ENCODE measurements at regions not wholly inside any gene's neighbourhood (a gene's known extent, or its start where the extent isn't known, plus 50 kb on each side); places are given as distances from the start of the nearest gene placed in this dataset.

DNA sequence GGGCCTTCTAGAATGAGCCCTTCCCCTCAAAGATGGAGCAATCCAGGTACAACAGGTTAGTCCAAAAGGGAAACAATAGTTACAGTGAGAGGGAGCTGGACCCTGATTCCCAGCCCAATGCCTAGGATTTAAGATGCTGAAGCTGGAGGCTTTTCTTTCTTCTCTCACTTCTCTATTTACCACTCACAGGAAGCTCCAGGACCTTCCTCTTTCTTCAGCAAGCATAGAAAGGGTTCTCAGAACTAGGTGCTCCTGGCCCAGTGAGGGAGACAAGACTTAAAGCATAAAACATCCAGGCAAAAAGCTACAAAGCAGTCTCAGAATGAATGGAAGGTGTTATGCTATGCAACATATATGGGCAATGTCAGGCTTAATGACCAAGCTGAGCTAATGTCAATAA, 279.0 kb downstream of the SRBD1 start:
- Histone ChIP-seq H3F3A (ENCODE audit: insufficient read depth, low read length) (no peaks in the 10 kb centered on the region), H3K27ac (ENCODE audit: low read length) (no peak overlapping the region), H3K4me3 (ENCODE audit: low read length) (no peak overlapping the region), H3K36me3 (replicated peaks; ENCODE audit: insufficient read depth, low read length) (no peaks in the 10 kb centered on the region), H3K9me2 (replicated peaks; ENCODE audit: insufficient read depth, low read length) (no peaks in the 10 kb centered on the region), H3K27me3 (replicated peaks; ENCODE audit: insufficient read depth, low read length) (no peaks in the 10 kb centered on the region), H4K20me1 (ENCODE audit: insufficient read depth, low read length) (no peaks in the 10 kb centered on the region), H3K79me2 (ENCODE audit: low read length) (no peaks in the 10 kb centered on the region), H3K9me3 (replicated peaks; ENCODE audit: insufficient read depth, low read length) (no peaks in the 10 kb centered on the region), H3K4me2 (ENCODE audit: low read depth, low read length) (no peak overlapping the region), H3K9ac (ENCODE audit: low read length) (no peak overlapping the region), H2AFZ (ENCODE audit: low read length) (no peak overlapping the region), H3K4me1 (ENCODE audit: low read length) (no peaks in the 10 kb centered on the region)
- no peak for TF ChIP-seq EZH2phosphoT487 (IDR thresholded peaks at IDR 0.05; ENCODE audit: low read length)
- no peak for TF ChIP-seq EZH2 (optimal IDR thresholded peaks at IDR 0.05; ENCODE audit: low read depth, low read length)
- TF ChIP-seq, protein P1, sequence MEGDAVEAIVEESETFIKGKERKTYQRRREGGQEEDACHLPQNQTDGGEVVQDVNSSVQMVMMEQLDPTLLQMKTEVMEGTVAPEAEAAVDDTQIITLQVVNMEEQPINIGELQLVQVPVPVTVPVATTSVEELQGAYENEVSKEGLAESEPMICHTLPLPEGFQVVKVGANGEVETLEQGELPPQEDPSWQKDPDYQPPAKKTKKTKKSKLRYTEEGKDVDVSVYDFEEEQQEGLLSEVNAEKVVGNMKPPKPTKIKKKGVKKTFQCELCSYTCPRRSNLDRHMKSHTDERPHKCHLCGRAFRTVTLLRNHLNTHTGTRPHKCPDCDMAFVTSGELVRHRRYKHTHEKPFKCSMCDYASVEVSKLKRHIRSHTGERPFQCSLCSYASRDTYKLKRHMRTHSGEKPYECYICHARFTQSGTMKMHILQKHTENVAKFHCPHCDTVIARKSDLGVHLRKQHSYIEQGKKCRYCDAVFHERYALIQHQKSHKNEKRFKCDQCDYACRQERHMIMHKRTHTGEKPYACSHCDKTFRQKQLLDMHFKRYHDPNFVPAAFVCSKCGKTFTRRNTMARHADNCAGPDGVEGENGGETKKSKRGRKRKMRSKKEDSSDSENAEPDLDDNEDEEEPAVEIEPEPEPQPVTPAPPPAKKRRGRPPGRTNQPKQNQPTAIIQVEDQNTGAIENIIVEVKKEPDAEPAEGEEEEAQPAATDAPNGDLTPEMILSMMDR (IDR thresholded peaks at IDR 0.05; ENCODE audit: low read length) = no peak
- DNase-seq = no peak

DNA sequence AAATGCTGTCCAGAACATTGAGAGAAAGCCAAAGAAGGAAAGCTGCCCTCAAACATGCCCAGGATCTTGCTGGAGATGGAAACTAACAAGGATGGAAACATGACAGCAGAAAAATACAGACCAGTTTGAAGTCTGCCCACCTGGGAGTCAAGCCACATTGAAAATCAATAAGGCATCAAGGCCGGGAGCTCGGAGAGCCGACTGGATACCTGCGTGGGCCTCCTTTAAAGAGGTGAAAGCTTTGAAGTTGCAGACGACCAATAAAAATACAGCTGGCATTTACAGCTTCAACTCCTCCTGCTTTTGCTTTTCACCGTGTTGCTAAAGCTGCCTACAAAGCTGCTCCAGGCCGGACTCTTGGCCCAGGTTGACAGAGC, 279.7 kb downstream of the SRBD1 start:
- Histone ChIP-seq H3K9me3 (replicated peaks; ENCODE audit: insufficient read depth, low read length) (no peaks in the 10 kb centered on the region), H4K20me1 (ENCODE audit: insufficient read depth, low read length) (no peaks in the 10 kb centered on the region), H3K79me2 (ENCODE audit: low read length) (no peaks in the 10 kb centered on the region), H3K27ac (ENCODE audit: low read length) (no peak overlapping the region), H3F3A (ENCODE audit: insufficient read depth, low read length) (no peaks in the 10 kb centered on the region), H3K9ac (ENCODE audit: low read length) (no peak overlapping the region), H2AFZ (ENCODE audit: low read length) (no peak overlapping the region), H3K27me3 (replicated peaks; ENCODE audit: insufficient read depth, low read length) (no peaks in the 10 kb centered on the region), H3K9me2 (replicated peaks; ENCODE audit: insufficient read depth, low read length) (no peaks in the 10 kb centered on the region), H3K36me3 (replicated peaks; ENCODE audit: insufficient read depth, low read length) (no peaks in the 10 kb centered on the region), H3K4me3 (ENCODE audit: low read length) (no peak overlapping the region), H3K4me1 (ENCODE audit: low read length) (no peaks in the 10 kb centered on the region), H3K4me2 (ENCODE audit: low read depth, low read length) (no peak overlapping the region)
- DNase-seq = no peak
- no peak for TF ChIP-seq EZH2phosphoT487 (IDR thresholded peaks at IDR 0.05; ENCODE audit: low read length)
- TF ChIP-seq, protein P1 (IDR thresholded peaks at IDR 0.05; ENCODE audit: low read length) = no peak
- no peak for TF ChIP-seq EZH2 (optimal IDR thresholded peaks at IDR 0.05; ENCODE audit: low read depth, low read length)

GRCh38 chr2:45330637-45331409, 280.2 kb downstream of the SRBD1 start:
- Histone ChIP-seq H3K4me1 (ENCODE audit: low read length) (no peaks in the 10 kb centered on the region), H3K4me2 (ENCODE audit: low read depth, low read length) (no peak overlapping the region), H3K27me3 (replicated peaks; ENCODE audit: insufficient read depth, low read length) (no peaks in the 10 kb centered on the region), H3K79me2 (ENCODE audit: low read length) (no peaks in the 10 kb centered on the region), H3K9me3 (replicated peaks; ENCODE audit: insufficient read depth, low read length) (no peaks in the 10 kb centered on the region), H2AFZ (ENCODE audit: low read length) (no peak overlapping the region), H3K4me3 (ENCODE audit: low read length) (no peak overlapping the region), H3K9ac (ENCODE audit: low read length) (no peak overlapping the region), H3F3A (ENCODE audit: insufficient read depth, low read length) (no peaks in the 10 kb centered on the region), H3K9me2 (replicated peaks; ENCODE audit: insufficient read depth, low read length) (no peaks in the 10 kb centered on the region), H4K20me1 (ENCODE audit: insufficient read depth, low read length) (no peaks in the 10 kb centered on the region), H3K27ac (ENCODE audit: low read length) (no peak overlapping the region), H3K36me3 (replicated peaks; ENCODE audit: insufficient read depth, low read length) (no peaks in the 10 kb centered on the region)
- DNase-seq = no peak
- TF ChIP-seq EZH2phosphoT487 (IDR thresholded peaks at IDR 0.05; ENCODE audit: low read length) = no peak
- TF ChIP-seq, protein P1 (IDR thresholded peaks at IDR 0.05; ENCODE audit: low read length) = no peak
- no peak for TF ChIP-seq EZH2 (optimal IDR thresholded peaks at IDR 0.05; ENCODE audit: low read depth, low read length)
